ENCODE measurements at regions not wholly inside any gene's neighbourhood (a gene's known extent, or its start where the extent isn't known, plus 50 kb on each side); places are given as distances from the start of the nearest gene placed in this dataset.

GRCh38 chr2:221282386-221282785 lies 289.7 kb downstream of the EPHA4 start:
- H3K9me3 ChIP-seq, result no peaks in the 10 kb centered on the region
- H3K36me3 ChIP-seq, result no peaks in the 10 kb centered on the region
- no peak overlapping the region for H3K4me3 ChIP-seq
- TF ChIP-seq CTCF (IDR thresholded peaks at IDR 0.05), result no peak
- ATAC-seq (no peak), DNase-seq (no peak)
- intact Hi-C loops (cut with DNase I), result no loop called here
- no peaks in the 10 kb centered on the region for H3K27me3 ChIP-seq
- H3K4me1 ChIP-seq, result no peaks in the 10 kb centered on the region
- H3K27ac ChIP-seq, result no peak overlapping the region

- Histone ChIP-seq H3K27me3 (no peaks in the 10 kb centered on the region), H3K9me3 (no peaks in the 10 kb centered on the region), H3K4me1 (no peaks in the 10 kb centered on the region), H3K4me3 (no peak overlapping the region), H3K36me3 (no peaks in the 10 kb centered on the region), H3K27ac (no peak overlapping the region)
- ATAC-seq (no peak), DNase-seq (no peak)
- intact Hi-C loops (cut with DNase I), result no loop called here
- no peak for TF ChIP-seq CTCF (IDR thresholded peaks at IDR 0.05)
Measured at GRCh38 chr2:221283896-221284545, 288.1 kb downstream of the EPHA4 start.

- H3K4me3 ChIP-seq, result no peak overlapping the region
- DNase-seq (no peak), ATAC-seq (no peak)
- no peak for TF ChIP-seq CTCF (IDR thresholded peaks at IDR 0.05)
- H3K4me1 ChIP-seq, result no peaks in the 10 kb centered on the region
- H3K27ac ChIP-seq, result no peak overlapping the region
- H3K9me3 ChIP-seq, result no peaks in the 10 kb centered on the region
- no peaks in the 10 kb centered on the region for H3K27me3 ChIP-seq
- no peaks in the 10 kb centered on the region for H3K36me3 ChIP-seq
- intact Hi-C loops (cut with DNase I), result no loop called here
Measured at GRCh38 chr2:221285148-221285547, 287.0 kb downstream of the EPHA4 start.

- H3K27ac ChIP-seq, result no peak overlapping the region
- H3K27me3 ChIP-seq, result no peaks in the 10 kb centered on the region
- intact Hi-C loops (cut with DNase I), result no loop called here
- no peaks in the 10 kb centered on the region for H3K36me3 ChIP-seq
- no peak for DNase-seq
- no peak for ATAC-seq
- no peak for TF ChIP-seq CTCF (IDR thresholded peaks at IDR 0.05)
- H3K4me3 ChIP-seq, result no peak overlapping the region
- no peaks in the 10 kb centered on the region for H3K9me3 ChIP-seq
- H3K4me1 ChIP-seq, result no peaks in the 10 kb centered on the region
Measured at GRCh38 chr2:221286406-221286805, 285.7 kb downstream of the EPHA4 start.

GRCh38 chr2:221289389-221289788 lies 282.7 kb downstream of the EPHA4 start:
- ATAC-seq, result no peak
- Histone ChIP-seq H3K9me3 (no peaks in the 10 kb centered on the region), H3K36me3 (no peaks in the 10 kb centered on the region), H3K27me3 (no peaks in the 10 kb centered on the region), H3K4me1 (no peaks in the 10 kb centered on the region), H3K4me3 (no peak overlapping the region), H3K27ac (no peak overlapping the region)
- no peak for TF ChIP-seq CTCF (IDR thresholded peaks at IDR 0.05)
- DNase-seq, result no peak
- intact Hi-C loops (cut with DNase I), result no loop called here

- Histone ChIP-seq H3K27me3 (no peaks in the 10 kb centered on the region), H3K36me3 (no peaks in the 10 kb centered on the region), H3K27ac (no peak overlapping the region), H3K9me3 (no peaks in the 10 kb centered on the region), H3K4me1 (no peaks in the 10 kb centered on the region), H3K4me3 (no peak overlapping the region)
- intact Hi-C loops (cut with DNase I), result no loop called here
- no peak for ATAC-seq
- TF ChIP-seq CTCF (IDR thresholded peaks at IDR 0.05), result no peak
- DNase-seq, result no peak
Measured at GRCh38 chr2:221289846-221290245, 282.3 kb downstream of the EPHA4 start.

All from upper lobe of right lung (tissue), 1 donor.